PC-9 (cell line): ENCODE measurements at regions not wholly inside any gene's neighbourhood (a gene's known extent, or its start where the extent isn't known, plus 50 kb on each side); places are given as distances from the start of the nearest gene placed in this dataset.

Experiments
- EZH2 ChIP-seq: fragments of 200-600 bp; sonication (generic); IDR thresholded peaks from 2 replicates; pipeline ENCODE4 v1.8.0; 2017; ENCODE audit warnings: antibody characterized with exemption, low read depth
- TF ChIP-seq, protein P1 (sequence below): fragments of 200-600 bp; sonication (generic); conservative IDR thresholded peaks from 2 replicates; pipeline ENCODE4 v1.6.1; 2017; ENCODE audit warnings: mixed run types, antibody characterized with exemption, mild to moderate bottlenecking, moderate library complexity

DNA sequence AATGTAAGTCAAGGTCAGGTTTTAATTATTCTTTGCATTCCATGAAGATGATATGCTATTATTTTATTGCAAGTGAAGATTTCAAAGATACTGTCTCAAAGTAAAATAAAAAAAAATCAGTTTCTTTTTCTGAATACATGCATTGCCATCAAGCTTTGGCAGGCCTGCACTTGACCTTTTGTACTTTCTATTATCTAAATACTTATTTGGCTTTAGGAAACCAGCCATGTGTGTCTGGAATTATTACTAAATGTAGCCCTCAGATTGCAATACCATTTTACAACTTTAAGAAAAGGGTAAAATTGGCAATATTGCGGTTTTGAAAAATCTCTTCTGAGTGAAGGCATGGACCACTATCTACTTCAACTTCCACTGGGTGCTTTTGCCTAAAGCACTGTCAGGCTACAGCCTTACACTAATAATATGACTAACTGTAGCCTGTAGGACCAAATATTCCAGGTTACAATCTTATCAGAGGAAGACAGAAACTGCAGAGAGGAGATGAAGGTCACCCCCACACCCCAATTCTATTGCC lies 349.4 kb upstream of the DCBLD2 start:
- no peak for TF ChIP-seq EZH2
- TF ChIP-seq, protein P1, sequence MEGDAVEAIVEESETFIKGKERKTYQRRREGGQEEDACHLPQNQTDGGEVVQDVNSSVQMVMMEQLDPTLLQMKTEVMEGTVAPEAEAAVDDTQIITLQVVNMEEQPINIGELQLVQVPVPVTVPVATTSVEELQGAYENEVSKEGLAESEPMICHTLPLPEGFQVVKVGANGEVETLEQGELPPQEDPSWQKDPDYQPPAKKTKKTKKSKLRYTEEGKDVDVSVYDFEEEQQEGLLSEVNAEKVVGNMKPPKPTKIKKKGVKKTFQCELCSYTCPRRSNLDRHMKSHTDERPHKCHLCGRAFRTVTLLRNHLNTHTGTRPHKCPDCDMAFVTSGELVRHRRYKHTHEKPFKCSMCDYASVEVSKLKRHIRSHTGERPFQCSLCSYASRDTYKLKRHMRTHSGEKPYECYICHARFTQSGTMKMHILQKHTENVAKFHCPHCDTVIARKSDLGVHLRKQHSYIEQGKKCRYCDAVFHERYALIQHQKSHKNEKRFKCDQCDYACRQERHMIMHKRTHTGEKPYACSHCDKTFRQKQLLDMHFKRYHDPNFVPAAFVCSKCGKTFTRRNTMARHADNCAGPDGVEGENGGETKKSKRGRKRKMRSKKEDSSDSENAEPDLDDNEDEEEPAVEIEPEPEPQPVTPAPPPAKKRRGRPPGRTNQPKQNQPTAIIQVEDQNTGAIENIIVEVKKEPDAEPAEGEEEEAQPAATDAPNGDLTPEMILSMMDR = no peak
